AG04450 (cell line): ENCODE measurements at regions not wholly inside any gene's neighbourhood (a gene's known extent, or its start where the extent isn't known, plus 50 kb on each side); places are given as distances from the start of the nearest gene placed in this dataset.

Experiments
- CTCF ChIA-PET: fragments of 300-600, 350-600 bp; formaldehyde crosslinking; extraction: SDS; loops from one replicate; lab custom pipeline; 2022; ENCODE audit warnings: antibody characterized with exemption, inconsistent platforms; lab: Charles Lee
- POLR2A ChIA-PET: fragments of 350-600 bp; formaldehyde crosslinking; extraction: SDS; loops from one replicate; lab custom pipeline; 2021; ENCODE audit warnings: antibody characterized with exemption, inconsistent platforms; lab: Yijun Ruan, JAX
- DNase-seq: peaks from one replicate; pipeline ENCODE4 v3.0.0-alpha.2; 2011; ENCODE audit warnings: low read depth, low spot score
- H3K27ac ChIP-seq: one replicate; pipeline ENCODE4 v1.5.1; 2012; ENCODE audit warnings: low read depth, low read length, control low read depth
- H3K27me3 ChIP-seq: one replicate; pipeline ENCODE4 v1.6.0; 2012; ENCODE audit warnings: low read length; ENCODE audit not compliant: control insufficient read depth, insufficient read depth
- H3K4me3 ChIP-seq: 2 replicates; pipeline ENCODE4 v1.5.1; 2011; ENCODE audit warnings: mild to moderate bottlenecking, low read depth, low read length, control low read depth
- H3K9me3 ChIP-seq: 2 replicates; pipeline ENCODE4 v1.5.1; 2012; ENCODE audit warnings: low read length; ENCODE audit not compliant: control insufficient read depth, insufficient read depth
- TF ChIP-seq, protein P1 (sequence below): IDR thresholded peaks from 2 replicates; pipeline ENCODE4 v1.5.1; 2011; ENCODE audit warnings: low read depth, low read length, control low read depth, inconsistent platforms

DNA sequence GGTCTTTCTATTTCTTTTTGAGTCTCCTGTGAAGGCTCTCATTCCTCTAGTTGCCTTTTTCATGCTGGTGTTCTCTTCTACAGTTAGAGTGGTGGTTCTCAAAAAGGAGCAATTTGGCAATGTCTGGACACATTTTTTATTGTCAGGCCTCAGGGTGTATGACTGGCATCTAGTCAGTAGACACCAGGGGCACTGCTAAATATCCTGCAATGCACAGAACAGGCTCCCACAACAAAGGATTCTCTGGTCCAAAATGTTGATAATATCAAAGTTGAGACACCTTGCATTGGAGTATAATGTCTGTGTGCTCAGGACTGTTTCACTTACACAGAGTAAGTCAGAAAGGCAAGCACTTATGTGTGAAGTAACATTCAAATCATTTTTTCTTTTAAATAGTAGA lies 1360.7 kb downstream of the ADGRL3 start:
- Histone ChIP-seq H3K27ac (no peak overlapping the region), H3K9me3 (peaks cover 12% of the 10 kb centered on the region; the same call in 1 of the 2 replicates), H3K4me3 (no peak overlapping the region), H3K27me3 (no peaks in the 10 kb centered on the region)
- DNase-seq, result no peak
- ChIA-PET POLR2A (no interaction called here), CTCF (no interaction called here)
- TF ChIP-seq, protein P1, sequence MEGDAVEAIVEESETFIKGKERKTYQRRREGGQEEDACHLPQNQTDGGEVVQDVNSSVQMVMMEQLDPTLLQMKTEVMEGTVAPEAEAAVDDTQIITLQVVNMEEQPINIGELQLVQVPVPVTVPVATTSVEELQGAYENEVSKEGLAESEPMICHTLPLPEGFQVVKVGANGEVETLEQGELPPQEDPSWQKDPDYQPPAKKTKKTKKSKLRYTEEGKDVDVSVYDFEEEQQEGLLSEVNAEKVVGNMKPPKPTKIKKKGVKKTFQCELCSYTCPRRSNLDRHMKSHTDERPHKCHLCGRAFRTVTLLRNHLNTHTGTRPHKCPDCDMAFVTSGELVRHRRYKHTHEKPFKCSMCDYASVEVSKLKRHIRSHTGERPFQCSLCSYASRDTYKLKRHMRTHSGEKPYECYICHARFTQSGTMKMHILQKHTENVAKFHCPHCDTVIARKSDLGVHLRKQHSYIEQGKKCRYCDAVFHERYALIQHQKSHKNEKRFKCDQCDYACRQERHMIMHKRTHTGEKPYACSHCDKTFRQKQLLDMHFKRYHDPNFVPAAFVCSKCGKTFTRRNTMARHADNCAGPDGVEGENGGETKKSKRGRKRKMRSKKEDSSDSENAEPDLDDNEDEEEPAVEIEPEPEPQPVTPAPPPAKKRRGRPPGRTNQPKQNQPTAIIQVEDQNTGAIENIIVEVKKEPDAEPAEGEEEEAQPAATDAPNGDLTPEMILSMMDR, result no peak

DNA sequence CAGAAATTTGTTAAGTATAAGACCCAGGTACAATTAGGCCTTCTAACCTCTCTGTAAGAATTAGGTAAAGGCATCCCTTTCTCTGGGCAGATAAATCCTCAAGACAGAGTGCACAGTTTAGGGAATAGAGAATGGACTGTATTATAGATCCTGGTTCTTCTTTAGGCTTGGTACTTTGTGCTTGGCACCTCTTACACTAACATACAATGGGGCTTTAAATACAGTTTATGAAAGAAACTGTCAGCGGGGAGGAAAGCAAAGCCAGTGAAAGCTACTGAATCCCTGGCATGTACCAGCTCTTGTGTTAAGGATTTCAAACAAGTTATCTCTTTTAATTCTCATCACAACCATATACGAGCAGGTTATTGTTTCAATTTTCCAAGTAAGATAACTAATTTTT lies 1350.0 kb downstream of the ADGRL3 start:
- CTCF ChIA-PET, result no interaction called here

DNA sequence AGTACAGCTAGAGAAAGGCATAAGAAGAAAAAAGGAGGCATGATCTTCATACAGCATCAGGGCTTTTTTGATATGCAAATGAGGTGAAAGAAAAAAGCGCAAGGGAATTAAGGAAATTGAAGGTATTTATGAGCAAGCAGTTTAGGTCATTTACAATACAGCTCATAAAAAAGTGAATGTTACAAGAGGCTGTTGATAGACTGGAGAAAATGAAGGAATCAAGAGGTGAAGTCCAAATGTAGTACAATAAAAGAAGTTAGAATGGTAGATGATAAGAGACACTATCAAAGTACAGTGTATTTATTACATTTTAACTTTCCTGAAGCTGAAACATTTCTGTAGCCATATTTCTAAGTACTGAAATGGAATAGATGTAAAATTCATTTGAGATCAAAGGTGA lies 1349.5 kb downstream of the ADGRL3 start:
- DNase-seq, result no peak
- Histone ChIP-seq H3K9me3 (no peaks in the 10 kb centered on the region), H3K4me3 (no peak overlapping the region), H3K27me3 (no peaks in the 10 kb centered on the region), H3K27ac (no peak overlapping the region)
- TF ChIP-seq, protein P1, result no peak
- ChIA-PET CTCF (no interaction called here), POLR2A (no interaction called here)

More for the DNA sequence above, 1350.0 kb downstream of the ADGRL3 start:
- POLR2A ChIA-PET, result no interaction called here
- no peaks in the 10 kb centered on the region for H3K9me3 ChIP-seq
- H3K27ac ChIP-seq, result no peak overlapping the region
- TF ChIP-seq, protein P1, result no peak
- H3K4me3 ChIP-seq, result no peak overlapping the region
- H3K27me3 ChIP-seq, result no peaks in the 10 kb centered on the region
- no peak for DNase-seq

DNA sequence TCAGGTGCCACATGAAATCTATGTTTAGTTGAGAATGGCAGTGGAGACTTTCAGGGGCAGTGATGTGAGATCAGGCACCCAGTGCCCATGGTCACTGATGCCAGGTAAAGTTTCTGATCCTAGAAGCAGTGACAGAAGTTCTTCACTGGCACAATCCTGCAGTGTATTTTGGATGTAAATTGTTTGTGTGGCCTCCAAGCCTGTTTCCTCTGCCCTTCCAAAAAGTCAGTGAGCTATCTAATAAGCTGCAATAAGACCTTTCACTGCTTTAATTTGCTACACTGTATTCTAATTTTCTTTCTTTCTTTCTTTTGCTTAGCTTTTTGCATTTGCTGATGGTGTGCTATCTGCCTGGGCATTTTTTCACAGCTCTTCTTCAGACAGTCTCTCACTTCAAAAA lies 1348.6 kb downstream of the ADGRL3 start:
- Histone ChIP-seq H3K9me3 (no peaks in the 10 kb centered on the region), H3K27me3 (no peaks in the 10 kb centered on the region), H3K4me3 (no peak overlapping the region), H3K27ac (no peak overlapping the region)
- ChIA-PET CTCF (no interaction called here), POLR2A (no interaction called here)
- no peak for DNase-seq
- TF ChIP-seq, protein P1, result no peak

DNA sequence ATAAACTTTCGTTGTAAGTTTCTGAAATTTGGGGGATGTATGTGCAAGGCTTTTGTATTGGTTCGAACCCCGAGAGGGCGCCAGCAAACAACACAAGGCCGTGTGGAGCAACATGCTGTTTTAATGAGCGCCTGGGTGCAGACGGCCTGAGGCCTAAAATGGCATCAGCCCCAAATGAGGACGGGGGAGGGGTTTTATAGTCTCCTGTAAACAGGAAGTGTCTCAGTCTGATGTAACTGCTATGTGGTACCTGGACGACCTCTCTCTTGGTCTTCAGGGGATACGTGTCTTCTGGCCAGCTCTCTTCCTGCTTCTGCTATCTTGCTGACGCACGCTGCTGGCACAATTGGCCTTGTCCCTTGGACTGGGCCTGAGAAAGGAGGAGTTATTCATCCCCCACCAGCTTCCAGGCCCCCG lies 1348.0 kb downstream of the ADGRL3 start:
- ChIA-PET CTCF (no interaction called here), POLR2A (no interaction called here)
- Histone ChIP-seq H3K9me3 (no peaks in the 10 kb centered on the region), H3K27me3 (no peaks in the 10 kb centered on the region), H3K27ac (no peak overlapping the region), H3K4me3 (no peak overlapping the region)
- DNase-seq, result no peak
- TF ChIP-seq, protein P1, result no peak
